K562 (cell line): ENCODE measurements at regions not wholly inside any gene's neighbourhood (a gene's known extent, or its start where the extent isn't known, plus 50 kb on each side); places are given as distances from the start of the nearest gene placed in this dataset.

Source experiments
- ATAC-seq: fragments of 200-7000 bp; cut with Tn5 transposase; 3 replicates; pipeline ENCODE4 v1.9.1; 2020; ENCODE audit warnings: moderate library complexity
- BruUV-seq: library from RNA; stranded (reverse); fragments of 400-500 nt; replicated peaks from 2 replicates; lab custom pipeline; 2021; lab: Mats Ljungman, UMichigan
- CTCF ChIA-PET: fragments of 300-600 bp; formaldehyde crosslinking; extraction: SDS; loops from one replicate; lab custom pipeline; 2021; ENCODE audit warnings: low intra/inter-chr PET ratio; lab: Yijun Ruan, JAX
- POLR2A ChIA-PET: fragments of 300-600, 350-650 bp; sonication (Branson Sonifier 250); formaldehyde crosslinking; extraction: SDS; loops from one replicate; lab custom pipeline; 2021; ENCODE audit warnings: antibody characterized with exemption, inconsistent platforms; lab: Yijun Ruan, JAX
- DNase-seq, 4 experiments: peaks; one replicate each; pipeline versions ENCODE4 v3.0.0 to v3.0.0-alpha.2; 2011 to 2018; ENCODE audit warnings: low spot score in 3 of 4, mixed read lengths in 3 of 4; ENCODE audit errors: extremely low read depth in 1 of 4
- FAIRE-seq: peaks from 2 replicates; lab custom pipeline; 2011; peaks lifted over from hg19 to GRCh38; lab: Jason Lieb, UNC
- H2AFZ ChIP-seq: 2 replicates; pipeline ENCODE4 v1.6.0; 2011; ENCODE audit warnings: low read depth, low read length, control low read depth, inconsistent platforms
- H3K27ac ChIP-seq: fragments of 200-600 bp; 3 replicates; pipeline ENCODE4 v1.8.0; 2011; ENCODE audit warnings: low read depth, mild to moderate bottlenecking, control low read depth, inconsistent platforms, low read length, moderate library complexity, mixed read lengths; ENCODE audit errors: extremely low read depth
- H3K27me3 ChIP-seq, 2 experiments: fragments of 300-600 bp in 1 of 2; 2 replicates in 1 of 2; 3 replicates in 1 of 2; pipeline versions ENCODE4 v1.6.0 to v1.8.0; 2011; ENCODE audit warnings: inconsistent platforms in 2 of 2, low read length in 2 of 2, mild to moderate bottlenecking in 1 of 2, mixed read lengths in 1 of 2, moderate library complexity in 1 of 2; ENCODE audit not compliant: control insufficient read depth in 2 of 2, insufficient read depth in 2 of 2
- H3K36me3 ChIP-seq: fragments of 300-600 bp; 3 replicates; pipeline ENCODE4 v1.8.0; 2011; ENCODE audit warnings: mild to moderate bottlenecking, low read length, inconsistent platforms; ENCODE audit not compliant: control insufficient read depth, insufficient read depth
- H3K4me1 ChIP-seq, 2 experiments: fragments of 200-600 bp in 1 of 2; replicated peaks in 1 of 2; 2 replicates in 1 of 2; 3 replicates in 1 of 2; pipeline versions ENCODE4 v1.5.1 to v1.8.0; 2011; ENCODE audit warnings: inconsistent platforms in 2 of 2, low read length in 2 of 2, mild to moderate bottlenecking in 1 of 2, mixed read lengths in 1 of 2, moderate library complexity in 1 of 2; ENCODE audit not compliant: control insufficient read depth in 2 of 2, insufficient read depth in 2 of 2
- H3K4me2 ChIP-seq: 2 replicates; pipeline ENCODE4 v1.6.1; 2011; ENCODE audit warnings: low read length, control low read depth, inconsistent platforms, mixed read lengths; ENCODE audit not compliant: insufficient read depth
- H3K4me3 ChIP-seq: fragments of 200-600 bp; sonication (generic), shearing (Covaris generic); 2 replicates; pipeline ENCODE4 v1.5.1; 2016; ENCODE audit warnings: control low read depth, inconsistent platforms
- H3K79me2 ChIP-seq: fragments of 200-600 bp; 3 replicates; pipeline ENCODE4 v1.8.0; 2011; ENCODE audit warnings: low read length, inconsistent platforms; ENCODE audit not compliant: control insufficient read depth, insufficient read depth
- H3K9ac ChIP-seq, 2 experiments: 2 replicates each; pipeline versions ENCODE4 v1.6.0 to v1.6.1; 2011; ENCODE audit warnings: low read depth in 2 of 2, low read length in 2 of 2, control low read depth in 1 of 2, inconsistent platforms in 1 of 2, mild to moderate bottlenecking in 1 of 2, mixed read lengths in 1 of 2; ENCODE audit not compliant: insufficient read depth in 1 of 2
- H3K9me1 ChIP-seq: one replicate; pipeline ENCODE4 v1.6.0; 2011; ENCODE audit warnings: inconsistent platforms, mild to moderate bottlenecking, low read length, moderate library complexity; ENCODE audit not compliant: control insufficient read depth, insufficient read depth
- H3K9me3 ChIP-seq: replicated peaks from 2 replicates; pipeline ENCODE4 v1.5.1; 2011; ENCODE audit warnings: low read depth, low read length, inconsistent platforms; ENCODE audit not compliant: control insufficient read depth, insufficient read depth
- H4K20me1 ChIP-seq: replicated peaks from 2 replicates; pipeline ENCODE4 v1.6.1; 2011; ENCODE audit warnings: low read length, inconsistent platforms, mixed read lengths; ENCODE audit not compliant: control insufficient read depth, insufficient read depth
- MECOM ChIP-seq: fragments of 250-450 bp; sonication (Bioruptor Pico); IDR thresholded peaks from 2 replicates; pipeline ENCODE4 v1.8.0; 2022; ENCODE audit warnings: inconsistent platforms
- ZBTB1 ChIP-seq: sonication (generic); formaldehyde crosslinking; IDR thresholded peaks from 2 replicates; pipeline ENCODE4 v1.8.1; 2023; ENCODE audit warnings: missing genetic modification reagents, low read depth, mild to moderate bottlenecking, borderline replicate concordance
- ZNF212 ChIP-seq: fragments of 450-650 bp; formaldehyde crosslinking; IDR thresholded peaks from 2 replicates; pipeline ENCODE4 v1.4.0; 2020; ENCODE audit warnings: mild to moderate bottlenecking
- WGBS: fragments of 100-300 bp; shearing (Covaris generic); methylation state at CpG from one replicate; pipeline ENCODE4 v1.1.6; 2016; ENCODE audit warnings: low coverage, mixed read lengths; ENCODE audit not compliant: insufficient coverage; ENCODE audit errors: missing lambda C conversion rate; 5-methylcytosine and 5-hydroxymethylcytosine counted together
- in situ Hi-C: fragments of 300-500 bp; cut with MboI; formaldehyde crosslinking; loops from 4 replicates; pipeline ENCODE4 v1.15.0; 2018; ENCODE audit warnings: inconsistent platforms, mixed read lengths
- intact Hi-C: fragments of 100-400 bp; cut with micrococcal nuclease; formaldehyde crosslinking; loops from 2 replicates; pipeline ENCODE4 v1.14.2; 2022
- TF ChIP-seq, protein P1 (sequence below): fragments of 250-450 bp; sonication (Bioruptor Pico); IDR thresholded peaks from 2 replicates; pipeline ENCODE4 v1.5.0; 2022; ENCODE audit warnings: mild to moderate bottlenecking

DNA sequence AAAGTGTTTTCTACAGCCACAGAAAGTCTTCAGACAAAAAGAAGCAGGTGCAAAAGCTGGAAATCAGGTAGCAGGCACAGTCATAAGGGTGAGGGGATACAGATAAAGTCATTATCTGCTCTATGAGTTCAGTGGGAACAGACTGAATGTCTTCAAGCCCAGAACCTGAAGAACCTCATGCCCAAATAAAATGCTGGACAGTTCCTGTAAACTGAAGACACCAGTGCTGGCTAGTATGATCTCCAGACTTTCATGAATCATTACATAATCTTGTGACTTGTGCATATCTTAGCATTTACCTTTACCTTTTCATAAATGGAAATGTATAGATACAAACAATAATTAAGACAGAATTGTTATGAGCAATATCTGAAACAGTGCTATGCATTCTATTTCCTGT is 728.7 kb downstream of the DNAH5 start (continued):
- TF ChIP-seq, protein P1, sequence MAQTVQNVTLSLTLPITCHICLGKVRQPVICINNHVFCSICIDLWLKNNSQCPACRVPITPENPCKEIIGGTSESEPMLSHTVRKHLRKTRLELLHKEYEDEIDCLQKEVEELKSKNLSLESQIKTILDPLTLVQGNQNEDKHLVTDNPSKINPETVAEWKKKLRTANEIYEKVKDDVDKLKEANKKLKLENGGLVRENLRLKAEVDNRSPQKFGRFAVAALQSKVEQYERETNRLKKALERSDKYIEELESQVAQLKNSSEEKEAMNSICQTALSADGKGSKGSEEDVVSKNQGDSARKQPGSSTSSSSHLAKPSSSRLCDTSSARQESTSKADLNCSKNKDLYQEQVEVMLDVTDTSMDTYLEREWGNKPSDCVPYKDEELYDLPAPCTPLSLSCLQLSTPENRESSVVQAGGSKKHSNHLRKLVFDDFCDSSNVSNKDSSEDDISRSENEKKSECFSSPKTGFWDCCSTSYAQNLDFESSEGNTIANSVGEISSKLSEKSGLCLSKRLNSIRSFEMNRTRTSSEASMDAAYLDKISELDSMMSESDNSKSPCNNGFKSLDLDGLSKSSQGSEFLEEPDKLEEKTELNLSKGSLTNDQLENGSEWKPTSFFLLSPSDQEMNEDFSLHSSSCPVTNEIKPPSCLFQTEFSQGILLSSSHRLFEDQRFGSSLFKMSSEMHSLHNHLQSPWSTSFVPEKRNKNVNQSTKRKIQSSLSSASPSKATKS (CRISPR knock-in tag): no peak
- TF ChIP-seq ZNF212 (CRISPR knock-in tag) (no peak), MECOM (no peak)

DNA sequence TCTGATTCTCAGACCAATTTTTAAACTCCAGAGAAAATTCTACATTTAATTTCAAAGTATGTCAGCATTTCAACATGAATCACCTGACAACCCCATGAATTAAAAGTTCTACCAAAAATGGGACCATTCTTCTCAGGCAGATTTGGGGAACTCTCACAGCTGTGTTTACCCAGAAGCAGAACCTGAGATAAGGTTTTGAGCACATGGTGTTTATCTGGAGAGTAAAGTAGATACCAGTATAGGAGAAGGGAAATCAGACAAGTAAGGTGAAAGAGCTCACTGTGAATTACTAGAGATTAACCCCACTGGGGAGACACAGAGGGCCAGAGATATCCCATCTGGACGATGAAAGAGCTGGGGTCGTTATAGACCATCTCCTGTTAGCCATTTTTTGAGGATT is 729.1 kb downstream of the DNAH5 start:
- in situ Hi-C loops: no loop called here
- no TSS peak for BruUV-seq
- no peaks in the 10 kb centered on the region for H3K4me1 ChIP-seq
- 0% methylated on average over 2 of the region's 2 CpGs for WGBS
- no peaks in the 10 kb centered on the region for H3K27me3 ChIP-seq
- no peak overlapping the region for H3K4me3 ChIP-seq
- H3K4me2 ChIP-seq: no peak overlapping the region
- intact Hi-C loops: no loop called here
- ChIA-PET CTCF (no interaction called here), POLR2A (no interaction called here)
- no peak overlapping the region for H3K27ac ChIP-seq
- H3K9ac ChIP-seq: no peak overlapping the region
- H3K9me3 ChIP-seq: no peaks in the 10 kb centered on the region
- no peaks in the 10 kb centered on the region for H4K20me1 ChIP-seq
- no peaks in the 10 kb centered on the region for H3K79me2 ChIP-seq
- no peak for ATAC-seq
- H3K36me3 ChIP-seq: no peaks in the 10 kb centered on the region
- no peaks in the 10 kb centered on the region for H3K9me1 ChIP-seq
- no peak for DNase-seq
- TF ChIP-seq ZBTB1 (CRISPR knock-in tag): no peak
- TF ChIP-seq, all 486 proteins: peak for 0
- no peak overlapping the region for H2AFZ ChIP-seq
- no peak for FAIRE-seq
